ENCODE measurements at regions not wholly inside any gene's neighbourhood (a gene's known extent, or its start where the extent isn't known, plus 50 kb on each side); places are given as distances from the start of the nearest gene placed in this dataset.

- TF ChIP-seq, protein P1, sequence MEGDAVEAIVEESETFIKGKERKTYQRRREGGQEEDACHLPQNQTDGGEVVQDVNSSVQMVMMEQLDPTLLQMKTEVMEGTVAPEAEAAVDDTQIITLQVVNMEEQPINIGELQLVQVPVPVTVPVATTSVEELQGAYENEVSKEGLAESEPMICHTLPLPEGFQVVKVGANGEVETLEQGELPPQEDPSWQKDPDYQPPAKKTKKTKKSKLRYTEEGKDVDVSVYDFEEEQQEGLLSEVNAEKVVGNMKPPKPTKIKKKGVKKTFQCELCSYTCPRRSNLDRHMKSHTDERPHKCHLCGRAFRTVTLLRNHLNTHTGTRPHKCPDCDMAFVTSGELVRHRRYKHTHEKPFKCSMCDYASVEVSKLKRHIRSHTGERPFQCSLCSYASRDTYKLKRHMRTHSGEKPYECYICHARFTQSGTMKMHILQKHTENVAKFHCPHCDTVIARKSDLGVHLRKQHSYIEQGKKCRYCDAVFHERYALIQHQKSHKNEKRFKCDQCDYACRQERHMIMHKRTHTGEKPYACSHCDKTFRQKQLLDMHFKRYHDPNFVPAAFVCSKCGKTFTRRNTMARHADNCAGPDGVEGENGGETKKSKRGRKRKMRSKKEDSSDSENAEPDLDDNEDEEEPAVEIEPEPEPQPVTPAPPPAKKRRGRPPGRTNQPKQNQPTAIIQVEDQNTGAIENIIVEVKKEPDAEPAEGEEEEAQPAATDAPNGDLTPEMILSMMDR (IDR thresholded peaks at IDR 0.05) = no peak
- no peak for TF ChIP-seq EP300 (IDR thresholded peaks at IDR 0.05)
- no peak for TF ChIP-seq POLR2A (IDR thresholded peaks at IDR 0.05)
- no peak for TF ChIP-seq POLR2AphosphoS5 (IDR thresholded peaks at IDR 0.05)
Observed at GRCh38 chr18:76570856-76571255, 75.8 kb upstream of the ZNF516 start.

All from sigmoid colon (tissue), 4 donors.